Omental fat pad (tissue), 3 donors: ENCODE measurements at regions not wholly inside any gene's neighbourhood (a gene's known extent, or its start where the extent isn't known, plus 50 kb on each side); places are given as distances from the start of the nearest gene placed in this dataset.

Experiments used
- ATAC-seq: fragments of 150-250 bp; one replicate; pipeline ENCODE4 v1.9.1; 2016; ENCODE audit warnings: mild to moderate bottlenecking, moderate library complexity; ENCODE audit not compliant: low FRiP score
- DNase-seq: peaks from one replicate; pipeline ENCODE4 v3.0.0-alpha.2; 2019; ENCODE audit warnings: low spot score
- TF ChIP-seq, protein P1 (sequence below), 3 donors: fragments of 450-650 bp; IDR thresholded peaks; one replicate each; pipeline ENCODE4 v1.5.1; 2016 to 2017; ENCODE audit warnings: antibody characterized with exemption in 3 of 3, mild to moderate bottlenecking in 3 of 3, moderate library complexity in 2 of 3

DNA sequence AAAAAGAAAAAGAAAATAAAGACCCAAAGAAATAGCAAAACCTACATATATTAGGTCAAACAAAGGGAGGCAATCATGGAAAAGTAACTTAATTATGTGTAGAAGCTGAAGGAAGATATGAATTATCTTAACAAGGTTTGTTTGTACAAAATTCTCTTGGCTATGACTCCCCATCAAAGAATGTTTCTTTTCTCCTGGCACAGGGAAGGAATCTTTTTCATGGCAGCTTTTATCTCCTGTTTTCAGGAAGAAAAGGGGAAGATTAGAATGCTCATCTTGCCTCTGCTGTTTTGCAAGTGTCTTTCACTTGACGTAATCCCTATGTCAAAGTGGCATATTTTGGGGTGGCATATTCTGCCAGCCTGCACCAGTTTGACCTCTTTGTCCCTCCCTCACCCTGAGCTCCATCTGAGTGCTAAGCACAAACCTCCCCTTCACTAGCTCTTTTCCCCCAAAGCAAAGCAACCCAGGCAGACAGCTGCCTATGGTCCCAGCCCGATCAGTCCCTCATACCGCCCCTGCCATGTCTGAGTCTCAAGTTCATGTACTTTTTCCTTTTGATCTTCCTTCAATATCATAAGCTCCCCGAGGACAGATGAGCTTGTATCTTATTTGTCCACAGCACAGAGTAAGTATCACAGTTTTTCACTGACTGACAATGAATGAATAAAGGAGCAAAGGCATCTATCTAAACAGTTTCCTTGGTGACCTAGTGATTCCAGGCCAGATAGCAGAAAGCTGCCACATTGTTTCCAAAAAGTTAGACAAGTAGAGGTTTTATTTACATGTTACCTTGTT lies 242.8 kb upstream of the ANKRD55 start:
- ATAC-seq (no peak), DNase-seq (no peak)
- TF ChIP-seq, protein P1, sequence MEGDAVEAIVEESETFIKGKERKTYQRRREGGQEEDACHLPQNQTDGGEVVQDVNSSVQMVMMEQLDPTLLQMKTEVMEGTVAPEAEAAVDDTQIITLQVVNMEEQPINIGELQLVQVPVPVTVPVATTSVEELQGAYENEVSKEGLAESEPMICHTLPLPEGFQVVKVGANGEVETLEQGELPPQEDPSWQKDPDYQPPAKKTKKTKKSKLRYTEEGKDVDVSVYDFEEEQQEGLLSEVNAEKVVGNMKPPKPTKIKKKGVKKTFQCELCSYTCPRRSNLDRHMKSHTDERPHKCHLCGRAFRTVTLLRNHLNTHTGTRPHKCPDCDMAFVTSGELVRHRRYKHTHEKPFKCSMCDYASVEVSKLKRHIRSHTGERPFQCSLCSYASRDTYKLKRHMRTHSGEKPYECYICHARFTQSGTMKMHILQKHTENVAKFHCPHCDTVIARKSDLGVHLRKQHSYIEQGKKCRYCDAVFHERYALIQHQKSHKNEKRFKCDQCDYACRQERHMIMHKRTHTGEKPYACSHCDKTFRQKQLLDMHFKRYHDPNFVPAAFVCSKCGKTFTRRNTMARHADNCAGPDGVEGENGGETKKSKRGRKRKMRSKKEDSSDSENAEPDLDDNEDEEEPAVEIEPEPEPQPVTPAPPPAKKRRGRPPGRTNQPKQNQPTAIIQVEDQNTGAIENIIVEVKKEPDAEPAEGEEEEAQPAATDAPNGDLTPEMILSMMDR (IDR thresholded peaks at IDR 0.05) = no peak

DNA sequence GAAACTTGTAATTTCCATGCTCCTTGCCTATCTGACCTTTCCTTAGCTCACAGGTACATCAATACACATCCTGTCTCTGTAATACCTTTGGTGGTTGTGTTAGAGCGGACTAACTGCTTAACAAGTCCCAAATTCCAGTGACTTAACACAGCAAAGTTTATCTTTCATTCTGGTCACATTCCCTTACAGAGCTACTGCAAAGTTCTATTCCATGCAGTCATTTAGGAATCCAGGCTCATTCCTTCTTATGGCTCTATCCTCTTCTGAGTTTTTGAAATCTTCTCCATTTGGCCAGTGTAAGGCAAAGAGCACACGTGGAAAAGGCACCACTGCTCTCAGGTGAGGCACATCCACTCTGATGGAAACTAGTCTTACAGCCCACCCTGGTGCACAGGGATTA lies 238.6 kb upstream of the ANKRD55 start:
- TF ChIP-seq, protein P1 (IDR thresholded peaks at IDR 0.05) = no peak
- ATAC-seq (no peak), DNase-seq (no peak)

DNA sequence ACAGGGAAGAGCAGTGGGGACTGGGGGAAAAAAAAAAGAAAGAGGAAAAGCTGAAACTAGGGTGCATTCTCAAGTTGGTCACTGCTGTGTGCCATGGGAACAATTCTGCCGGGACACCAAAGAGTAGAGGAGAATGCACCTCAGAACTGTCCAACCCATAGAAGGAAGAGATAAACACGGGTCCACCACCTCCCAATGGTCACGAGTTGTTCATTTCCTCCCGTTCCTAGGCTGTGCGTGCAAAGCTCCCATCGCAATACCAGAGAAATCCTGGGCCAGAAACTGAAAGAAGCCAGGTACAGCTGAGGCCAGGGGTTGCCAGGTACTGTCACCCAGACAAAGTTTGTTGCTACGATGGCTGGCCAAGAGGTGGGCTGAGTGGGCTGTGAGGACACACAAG lies 236.9 kb upstream of the ANKRD55 start:
- TF ChIP-seq, protein P1 (IDR thresholded peaks at IDR 0.05) = no peak
- DNase-seq = no peak
- no peak for ATAC-seq

DNA sequence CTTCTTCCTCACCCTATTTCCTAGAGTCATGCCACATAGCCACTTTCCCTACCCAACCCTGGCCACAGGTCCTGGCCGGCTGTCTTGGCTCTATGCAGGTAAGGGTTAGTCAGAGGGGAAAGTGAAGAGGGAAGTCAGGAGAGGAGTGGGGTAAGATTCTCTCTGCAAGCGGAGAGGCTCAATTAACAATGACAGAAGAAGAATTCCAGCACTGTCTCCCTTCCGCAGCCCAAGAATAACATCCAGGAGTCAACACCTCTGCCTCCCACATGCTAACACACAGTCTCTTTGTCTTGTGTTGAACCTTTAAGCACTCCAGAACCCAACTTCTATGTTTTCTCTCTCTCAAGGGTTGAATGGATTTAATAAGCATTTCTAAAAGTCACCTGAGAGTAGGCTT lies 235.1 kb upstream of the ANKRD55 start:
- TF ChIP-seq, protein P1 (IDR thresholded peaks at IDR 0.05) = no peak
- ATAC-seq (no peak), DNase-seq (no peak)

DNA sequence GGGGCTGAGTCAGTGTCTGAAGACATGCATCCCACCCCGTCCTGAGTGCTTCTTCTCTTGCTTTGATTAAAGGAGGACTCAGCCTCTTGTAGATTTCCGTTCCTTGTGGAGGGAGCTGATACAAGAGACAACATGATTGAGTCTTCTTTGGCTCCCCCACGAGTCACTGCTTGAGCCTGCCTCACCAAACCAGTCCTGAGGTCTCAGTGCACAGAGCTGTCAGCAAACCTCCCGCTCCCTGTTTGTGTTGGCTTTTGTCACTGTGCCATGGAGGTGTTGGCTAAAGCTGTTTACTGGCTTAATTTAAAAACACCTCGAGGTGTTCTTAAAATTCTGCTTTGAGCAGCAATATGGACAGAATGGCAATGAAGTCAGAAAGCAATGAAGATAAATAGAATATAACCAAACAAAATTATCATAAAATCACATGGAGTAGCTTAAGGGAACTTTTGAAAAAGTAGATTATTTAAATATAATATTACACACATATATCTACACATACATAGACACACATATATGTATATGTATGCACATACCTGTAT lies 234.1 kb upstream of the ANKRD55 start:
- ATAC-seq (no peak), DNase-seq (no peak)
- TF ChIP-seq, protein P1 (IDR thresholded peaks at IDR 0.05) = no peak

DNA sequence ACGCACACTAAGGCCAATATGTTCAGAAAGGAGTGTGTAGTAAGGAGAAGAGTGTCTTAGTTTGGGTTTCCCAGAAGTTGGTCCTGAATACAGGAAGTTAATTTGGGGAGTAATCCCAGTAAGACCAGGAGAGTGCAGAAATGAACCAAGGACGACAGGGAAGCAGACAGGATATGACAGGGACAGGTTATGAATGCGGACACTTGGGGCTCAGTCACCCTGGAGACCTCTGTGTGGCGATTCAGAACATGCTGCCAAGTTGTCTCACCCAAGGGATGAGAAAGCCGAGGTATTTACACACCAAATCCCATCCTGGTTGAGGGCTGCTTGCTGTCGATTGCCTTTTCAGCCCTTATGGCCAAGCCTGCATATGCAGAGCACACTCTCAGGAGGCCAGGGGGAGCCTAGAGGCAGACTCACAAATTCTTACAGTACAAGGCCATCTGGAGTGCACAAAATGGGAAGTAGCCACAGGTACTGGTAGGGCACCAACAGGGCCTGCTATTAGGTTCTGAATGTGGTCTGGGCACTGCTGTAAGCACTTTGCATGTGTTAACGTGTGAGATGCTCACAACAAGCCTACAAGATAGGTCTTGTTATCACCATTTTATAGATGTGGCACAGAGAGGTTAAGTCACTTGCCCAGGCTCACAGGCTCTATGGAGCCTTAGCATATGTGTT lies 233.1 kb upstream of the ANKRD55 start:
- no peak for DNase-seq
- no peak for ATAC-seq
- TF ChIP-seq, protein P1 (IDR thresholded peaks at IDR 0.05) = no peak
